ENCODE measurements at regions not wholly inside any gene's neighbourhood (a gene's known extent, or its start where the extent isn't known, plus 50 kb on each side); places are given as distances from the start of the nearest gene placed in this dataset.

- no peak for TF ChIP-seq CTCF (IDR thresholded peaks at IDR 0.05; ENCODE audit: control insufficient read depth, extremely low read depth, insufficient read depth)
Measured at GRCh38 chr1:229158927-229159326, 112.0 kb upstream of the RAB4A start.

GRCh38 chr1:229159668-229160544 lies 111.0 kb upstream of the RAB4A start:
- H3K4me3 ChIP-seq (ENCODE audit: low read depth, low read length) = no peak overlapping the region
- DNase-seq (ENCODE audit: low read depth) = no peak
- TF ChIP-seq CTCF (IDR thresholded peaks at IDR 0.05; ENCODE audit: control insufficient read depth, extremely low read depth, insufficient read depth) = no peak

More at GRCh38 chr1:229158927-229159326, 112.0 kb upstream of the RAB4A start:
- no peak for DNase-seq (ENCODE audit: low read depth)
- H3K4me3 ChIP-seq (ENCODE audit: low read depth, low read length) = no peak overlapping the region

GRCh38 chr1:229161740-229162139 lies 109.2 kb upstream of the RAB4A start:
- DNase-seq (ENCODE audit: low read depth) = no peak
- no peak for TF ChIP-seq CTCF (IDR thresholded peaks at IDR 0.05; ENCODE audit: control insufficient read depth, extremely low read depth, insufficient read depth)
- H3K4me3 ChIP-seq (ENCODE audit: low read depth, low read length) = no peak overlapping the region

GRCh38 chr1:229162825-229163515 lies 107.9 kb upstream of the RAB4A start:
- H3K4me3 ChIP-seq (ENCODE audit: low read depth, low read length) = no peak overlapping the region
- no peak for DNase-seq (ENCODE audit: low read depth)
- no peak for TF ChIP-seq CTCF (IDR thresholded peaks at IDR 0.05; ENCODE audit: control insufficient read depth, extremely low read depth, insufficient read depth)

- no peak overlapping the region for H3K4me3 ChIP-seq (ENCODE audit: low read depth, low read length)
- TF ChIP-seq CTCF (IDR thresholded peaks at IDR 0.05; ENCODE audit: control insufficient read depth, extremely low read depth, insufficient read depth) = no peak
- no peak for DNase-seq (ENCODE audit: low read depth)
Measured at GRCh38 chr1:229164348-229164747, 106.6 kb upstream of the RAB4A start.

- TF ChIP-seq CTCF (IDR thresholded peaks at IDR 0.05; ENCODE audit: control insufficient read depth, extremely low read depth, insufficient read depth) = no peak
- DNase-seq (ENCODE audit: low read depth) = no peak
- no peak overlapping the region for H3K4me3 ChIP-seq (ENCODE audit: low read depth, low read length)
Measured at GRCh38 chr1:229164836-229165735, 105.8 kb upstream of the RAB4A start.
